ENCODE measurements at regions not wholly inside any gene's neighbourhood (a gene's known extent, or its start where the extent isn't known, plus 50 kb on each side); places are given as distances from the start of the nearest gene placed in this dataset.

DNA sequence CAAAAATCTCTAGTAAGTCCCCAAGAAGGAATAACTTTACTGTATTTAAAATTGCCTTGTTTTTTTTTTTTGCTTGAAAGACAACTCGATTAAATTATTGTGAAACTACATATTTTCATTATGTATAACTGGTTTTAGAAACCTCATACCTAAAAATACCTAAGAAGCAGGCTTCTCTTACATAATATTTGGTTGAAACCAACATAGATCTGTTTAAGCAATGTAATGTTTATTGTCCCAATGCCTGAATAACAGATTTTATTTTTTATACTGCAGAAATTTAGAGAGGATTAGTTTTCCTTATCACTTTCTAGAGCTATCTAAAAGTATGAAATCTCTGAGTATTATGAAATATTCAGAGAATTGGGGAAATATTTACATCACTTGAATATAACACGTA is 78.5 kb upstream of the CHRM3 start:
- TF ChIP-seq FOXA1 (IDR thresholded peaks at IDR 0.05) (no peak), GABPA (IDR thresholded peaks at IDR 0.05 in 1 of 2, conservative IDR thresholded peaks at IDR 0.05 in 1 of 2) (no peak), RAD21 (IDR thresholded peaks at IDR 0.05) (no peak), RXRA (IDR thresholded peaks at IDR 0.05) (no peak), EGR1 (IDR thresholded peaks at IDR 0.05; ENCODE audit: low read depth in 2 of 2) (no peak), YY1 (IDR thresholded peaks at IDR 0.05) (no peak), REST (IDR thresholded peaks at IDR 0.05) (no peak), JUND (IDR thresholded peaks at IDR 0.05) (no peak), ATF3 (IDR thresholded peaks at IDR 0.05) (no peak), MAX (IDR thresholded peaks at IDR 0.05) (no peak), TAF1 (conservative IDR thresholded peaks at IDR 0.05) (no peak), SP1 (IDR thresholded peaks at IDR 0.05) (no peak)
- TF ChIP-seq, protein P1, sequence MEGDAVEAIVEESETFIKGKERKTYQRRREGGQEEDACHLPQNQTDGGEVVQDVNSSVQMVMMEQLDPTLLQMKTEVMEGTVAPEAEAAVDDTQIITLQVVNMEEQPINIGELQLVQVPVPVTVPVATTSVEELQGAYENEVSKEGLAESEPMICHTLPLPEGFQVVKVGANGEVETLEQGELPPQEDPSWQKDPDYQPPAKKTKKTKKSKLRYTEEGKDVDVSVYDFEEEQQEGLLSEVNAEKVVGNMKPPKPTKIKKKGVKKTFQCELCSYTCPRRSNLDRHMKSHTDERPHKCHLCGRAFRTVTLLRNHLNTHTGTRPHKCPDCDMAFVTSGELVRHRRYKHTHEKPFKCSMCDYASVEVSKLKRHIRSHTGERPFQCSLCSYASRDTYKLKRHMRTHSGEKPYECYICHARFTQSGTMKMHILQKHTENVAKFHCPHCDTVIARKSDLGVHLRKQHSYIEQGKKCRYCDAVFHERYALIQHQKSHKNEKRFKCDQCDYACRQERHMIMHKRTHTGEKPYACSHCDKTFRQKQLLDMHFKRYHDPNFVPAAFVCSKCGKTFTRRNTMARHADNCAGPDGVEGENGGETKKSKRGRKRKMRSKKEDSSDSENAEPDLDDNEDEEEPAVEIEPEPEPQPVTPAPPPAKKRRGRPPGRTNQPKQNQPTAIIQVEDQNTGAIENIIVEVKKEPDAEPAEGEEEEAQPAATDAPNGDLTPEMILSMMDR (IDR thresholded peaks at IDR 0.05; ENCODE audit: low read depth, low read length, missing input control): no peak
